ENCODE measurements at regions not wholly inside any gene's neighbourhood (a gene's known extent, or its start where the extent isn't known, plus 50 kb on each side); places are given as distances from the start of the nearest gene placed in this dataset.

- Histone ChIP-seq H2AFZ (ENCODE audit: low read length) (no peak overlapping the region), H3K79me2 (ENCODE audit: insufficient read depth, low read length) (no peaks in the 10 kb centered on the region), H3K27ac (ENCODE audit: extremely low read length, insufficient read depth, low read length) (no peak overlapping the region), H3K9me3 (ENCODE audit: low read length) (0 out of 2 replicates have a peak, but pooled peaks cover 9% of the 10 kb centered on the region), H3K9ac (ENCODE audit: insufficient read depth, low read depth, low read length) (no peak overlapping the region), H3K4me2 (ENCODE audit: low read depth, low read length) (no peak overlapping the region), H3K4me3 (replicated peaks in 1 of 3; ENCODE audit: insufficient read depth in 1 of 3, low read depth in 2 of 3, low read length in 3 of 3) (no peak overlapping the region), H3K27me3 (ENCODE audit: control insufficient read depth in 1 of 2, insufficient read depth in 2 of 2, low read length in 2 of 2) (no peaks in the 10 kb centered on the region), H3K4me1 (ENCODE audit: insufficient read depth, low read length) (no peaks in the 10 kb centered on the region), H3K36me3 (replicated peaks in 1 of 2; ENCODE audit: control insufficient read depth in 1 of 2, insufficient read depth in 2 of 2, low read length in 2 of 2) (no peaks in the 10 kb centered on the region), H4K20me1 (ENCODE audit: insufficient read depth, low read length) (no peaks in the 10 kb centered on the region)
- ChIA-PET POLR2A (no interaction called here), CTCF (ENCODE audit: low intra/inter-chr PET ratio, low total read pairs) (no interaction called here)
- FAIRE-seq (no peak), DNase-seq (ENCODE audit: low spot score) (no peak), ATAC-seq (no peak)
- in situ Hi-C loops (cut with HindIII; ENCODE audit: extremely low pct_ligation_motif_present, low pct_unique_long_range_greater_than_20kb): no loop called here
- intact Hi-C loops (cut with micrococcal nuclease; ENCODE audit: unreplicated experiment): no loop called here
- BruUV-seq (replicated peaks): no TSS peak
- no peak for TF ChIP-seq MAFK (conservative IDR thresholded peaks at IDR 0.05 in 1 of 2, IDR thresholded peaks at IDR 0.05 in 1 of 2; ENCODE audit: low read length in 2 of 2)
- no peak for TF ChIP-seq ZNF281 (CRISPR knock-in tag; IDR thresholded peaks at IDR 0.05; ENCODE audit: borderline replicate concordance)
- no peak for TF ChIP-seq HMGA1 (CRISPR knock-in tag; conservative IDR thresholded peaks at IDR 0.05)
- TF ChIP-seq ZKSCAN1 (IDR thresholded peaks at IDR 0.05; ENCODE audit: low read length): no peak
- no peak for TF ChIP-seq ZNF280D (CRISPR knock-in tag; IDR thresholded peaks at IDR 0.05)
These were observed 346.9 kb downstream of the CDH9 start for GRCh38 chr5:26691486-26691885.
